K562 (cell line): ENCODE measurements at regions not wholly inside any gene's neighbourhood (a gene's known extent, or its start where the extent isn't known, plus 50 kb on each side); places are given as distances from the start of the nearest gene placed in this dataset.

ENCODE experiments used
- ATAC-seq: fragments of 200-7000 bp; cut with Tn5 transposase; 3 replicates; pipeline ENCODE4 v1.9.1; 2020; ENCODE audit warnings: moderate library complexity
- BruUV-seq: library from RNA; stranded (reverse); fragments of 400-500 nt; replicated peaks from 2 replicates; lab custom pipeline; 2021; lab: Mats Ljungman, UMichigan
- CTCF ChIA-PET: fragments of 300-600 bp; formaldehyde crosslinking; extraction: SDS; loops from one replicate; lab custom pipeline; 2021; ENCODE audit warnings: low intra/inter-chr PET ratio; lab: Yijun Ruan, JAX
- POLR2A ChIA-PET: fragments of 300-600, 350-650 bp; sonication (Branson Sonifier 250); formaldehyde crosslinking; extraction: SDS; loops from one replicate; lab custom pipeline; 2021; ENCODE audit warnings: antibody characterized with exemption, inconsistent platforms; lab: Yijun Ruan, JAX
- DNase-seq, 4 experiments: peaks; one replicate each; pipeline versions ENCODE4 v3.0.0 to v3.0.0-alpha.2; 2011 to 2018; ENCODE audit warnings: low spot score in 3 of 4, mixed read lengths in 3 of 4; ENCODE audit errors: extremely low read depth in 1 of 4
- FAIRE-seq: peaks from 2 replicates; lab custom pipeline; 2011; peaks lifted over from hg19 to GRCh38; lab: Jason Lieb, UNC
- H2AFZ ChIP-seq: 2 replicates; pipeline ENCODE4 v1.6.0; 2011; ENCODE audit warnings: low read depth, low read length, control low read depth, inconsistent platforms
- H3K27ac ChIP-seq: fragments of 200-600 bp; 3 replicates; pipeline ENCODE4 v1.8.0; 2011; ENCODE audit warnings: low read depth, mild to moderate bottlenecking, control low read depth, inconsistent platforms, low read length, moderate library complexity, mixed read lengths; ENCODE audit errors: extremely low read depth
- H3K27me3 ChIP-seq, 2 experiments: fragments of 300-600 bp in 1 of 2; 2 replicates in 1 of 2; 3 replicates in 1 of 2; pipeline versions ENCODE4 v1.6.0 to v1.8.0; 2011; ENCODE audit warnings: inconsistent platforms in 2 of 2, low read length in 2 of 2, mild to moderate bottlenecking in 1 of 2, mixed read lengths in 1 of 2, moderate library complexity in 1 of 2; ENCODE audit not compliant: control insufficient read depth in 2 of 2, insufficient read depth in 2 of 2
- H3K36me3 ChIP-seq: fragments of 300-600 bp; 3 replicates; pipeline ENCODE4 v1.8.0; 2011; ENCODE audit warnings: mild to moderate bottlenecking, low read length, inconsistent platforms; ENCODE audit not compliant: control insufficient read depth, insufficient read depth
- H3K4me1 ChIP-seq, 2 experiments: fragments of 200-600 bp in 1 of 2; replicated peaks in 1 of 2; 2 replicates in 1 of 2; 3 replicates in 1 of 2; pipeline versions ENCODE4 v1.5.1 to v1.8.0; 2011; ENCODE audit warnings: inconsistent platforms in 2 of 2, low read length in 2 of 2, mild to moderate bottlenecking in 1 of 2, mixed read lengths in 1 of 2, moderate library complexity in 1 of 2; ENCODE audit not compliant: control insufficient read depth in 2 of 2, insufficient read depth in 2 of 2
- H3K4me2 ChIP-seq: 2 replicates; pipeline ENCODE4 v1.6.1; 2011; ENCODE audit warnings: low read length, control low read depth, inconsistent platforms, mixed read lengths; ENCODE audit not compliant: insufficient read depth
- H3K4me3 ChIP-seq: fragments of 200-600 bp; sonication (generic), shearing (Covaris generic); 2 replicates; pipeline ENCODE4 v1.5.1; 2016; ENCODE audit warnings: control low read depth, inconsistent platforms
- H3K79me2 ChIP-seq: fragments of 200-600 bp; 3 replicates; pipeline ENCODE4 v1.8.0; 2011; ENCODE audit warnings: low read length, inconsistent platforms; ENCODE audit not compliant: control insufficient read depth, insufficient read depth
- H3K9ac ChIP-seq, 2 experiments: 2 replicates each; pipeline versions ENCODE4 v1.6.0 to v1.6.1; 2011; ENCODE audit warnings: low read depth in 2 of 2, low read length in 2 of 2, control low read depth in 1 of 2, inconsistent platforms in 1 of 2, mild to moderate bottlenecking in 1 of 2, mixed read lengths in 1 of 2; ENCODE audit not compliant: insufficient read depth in 1 of 2
- H3K9me1 ChIP-seq: one replicate; pipeline ENCODE4 v1.6.0; 2011; ENCODE audit warnings: inconsistent platforms, mild to moderate bottlenecking, low read length, moderate library complexity; ENCODE audit not compliant: control insufficient read depth, insufficient read depth
- H3K9me3 ChIP-seq: replicated peaks from 2 replicates; pipeline ENCODE4 v1.5.1; 2011; ENCODE audit warnings: low read depth, low read length, inconsistent platforms; ENCODE audit not compliant: control insufficient read depth, insufficient read depth
- H4K20me1 ChIP-seq: replicated peaks from 2 replicates; pipeline ENCODE4 v1.6.1; 2011; ENCODE audit warnings: low read length, inconsistent platforms, mixed read lengths; ENCODE audit not compliant: control insufficient read depth, insufficient read depth
- CTCFL ChIP-seq: IDR thresholded peaks from 2 replicates; pipeline ENCODE4 v1.6.1; 2011; ENCODE audit warnings: borderline replicate concordance, low read depth, mild to moderate bottlenecking, moderate library complexity, low read length; ENCODE audit not compliant: insufficient read depth, poor library complexity, severe bottlenecking
- CXXC5 ChIP-seq: fragments of 250-450 bp; sonication (Bioruptor Pico); IDR thresholded peaks from 2 replicates; pipeline ENCODE4 v1.8.0; 2022; ENCODE audit warnings: inconsistent platforms, mild to moderate bottlenecking, moderate library complexity
- DEAF1 ChIP-seq: fragments of 450-650 bp; formaldehyde crosslinking; IDR thresholded peaks from 2 replicates; pipeline ENCODE4 v1.4.0; 2020; ENCODE audit warnings: mild to moderate bottlenecking, moderate library complexity
- GATA2 ChIP-seq: sonication (generic); formaldehyde crosslinking; IDR thresholded peaks from 2 replicates; pipeline ENCODE4 v1.4.0; 2020; ENCODE audit warnings: mild to moderate bottlenecking, missing genetic modification reagents
- HEY1 ChIP-seq: fragments of 250-450 bp; sonication (Bioruptor Pico); IDR thresholded peaks from 2 replicates; pipeline ENCODE4 v1.5.0; 2020; ENCODE audit warnings: mild to moderate bottlenecking, moderate library complexity, borderline replicate concordance
- NR0B1 ChIP-seq: fragments of 450-650 bp; IDR thresholded peaks from one replicate; pipeline ENCODE4 v1.6.1; 2018; ENCODE audit warnings: mild to moderate bottlenecking, moderate library complexity; ENCODE audit not compliant: partially characterized antibody
- NRF1 ChIP-seq, 2 experiments: fragments of 450-650 bp; IDR thresholded peaks in 1 of 2; conservative IDR thresholded peaks in 1 of 2; 2 replicates each; pipeline ENCODE4 v1.6.1; 2014; ENCODE audit warnings: mild to moderate bottlenecking in 2 of 2
- THRAP3 ChIP-seq: fragments of 450-650 bp; IDR thresholded peaks from 2 replicates; pipeline ENCODE4 v1.6.1; 2016; ENCODE audit warnings: mild to moderate bottlenecking, inconsistent platforms, borderline replicate concordance
- U2AF2 ChIP-seq: fragments of 200-400 bp; formaldehyde crosslinking; optimal IDR thresholded peaks from 2 replicates; pipeline ENCODE3; 2017; ENCODE audit warnings: low read depth, mild to moderate bottlenecking, low read length
- UBTF ChIP-seq, 2 experiments: IDR thresholded peaks; 2 replicates each; pipeline ENCODE4 v1.6.1; 2012; ENCODE audit warnings: improper control_type of control experiment in 2 of 2, low read depth in 2 of 2, low read length in 2 of 2, borderline replicate concordance in 1 of 2
- YBX1 ChIP-seq: fragments of 450-650 bp; IDR thresholded peaks from 2 replicates; pipeline ENCODE4 v1.7.1; 2016; ENCODE audit warnings: mild to moderate bottlenecking
- ZNF3 ChIP-seq: fragments of 250-450 bp; sonication (Bioruptor Pico); IDR thresholded peaks from 2 replicates; pipeline ENCODE4 v1.5.0; 2021; ENCODE audit warnings: mild to moderate bottlenecking, moderate library complexity
- ZNF644 ChIP-seq: fragments of 200-800 bp; sonication (Bioruptor generic); IDR thresholded peaks from 2 replicates; pipeline ENCODE4 v1.6.1; 2016; ENCODE audit warnings: low read depth, missing genetic modification characterization, missing compliant biosample characterization
- ZNF695 ChIP-seq: fragments of 450-650 bp; formaldehyde crosslinking; IDR thresholded peaks from 2 replicates; pipeline ENCODE4 v1.4.0; 2020; ENCODE audit warnings: mild to moderate bottlenecking, moderate library complexity
- WGBS: fragments of 100-300 bp; shearing (Covaris generic); methylation state at CpG from one replicate; pipeline ENCODE4 v1.1.6; 2016; ENCODE audit warnings: low coverage, mixed read lengths; ENCODE audit not compliant: insufficient coverage; ENCODE audit errors: missing lambda C conversion rate; 5-methylcytosine and 5-hydroxymethylcytosine counted together
- in situ Hi-C: fragments of 300-500 bp; cut with MboI; formaldehyde crosslinking; loops from 4 replicates; pipeline ENCODE4 v1.15.0; 2018; ENCODE audit warnings: inconsistent platforms, mixed read lengths
- intact Hi-C: fragments of 100-400 bp; cut with micrococcal nuclease; formaldehyde crosslinking; loops from 2 replicates; pipeline ENCODE4 v1.14.2; 2022

- TF ChIP-seq U2AF2 (no peak), NR0B1 (no peak), ZNF644 (no peak), NRF1 (conservative IDR thresholded peaks at IDR 0.05 in 1 of 2, IDR thresholded peaks at IDR 0.05 in 1 of 2) (no peak), THRAP3 (no peak)
Observed at GRCh38 chr5:124869426-124870033, 123.1 kb upstream of the ZNF608 start (continued).

- 10% methylated on average over 2 of the region's 2 CpGs for WGBS
- POLR2A ChIA-PET, result no interaction called here
- FAIRE-seq, result no peak
Observed at GRCh38 chr5:124870070-124870469, 123.6 kb upstream of the ZNF608 start.

More at GRCh38 chr5:124870070-124870469, 123.6 kb upstream of the ZNF608 start:
- Histone ChIP-seq H3K4me2 (no peak overlapping the region), H3K9ac (no peak overlapping the region), H3K4me1 (no peaks in the 10 kb centered on the region), H3K27ac (no peak overlapping the region), H4K20me1 (no peaks in the 10 kb centered on the region), H3K9me3 (no peaks in the 10 kb centered on the region), H3K4me3 (no peak overlapping the region), H2AFZ (no peak overlapping the region), H3K27me3 (no peaks in the 10 kb centered on the region)
- ATAC-seq, result no peak
- BruUV-seq, result no TSS peak
- intact Hi-C loops, result no loop called here
- TF ChIP-seq ZNF3 (CRISPR knock-in tag) (no peak), YBX1 (no peak), DEAF1 (CRISPR knock-in tag) (no peak), GATA2 (CRISPR knock-in tag) (no peak), HEY1 (CRISPR knock-in tag) (no peak), CXXC5 (CRISPR knock-in tag) (no peak), UBTF (IDR thresholded peaks at IDR 0.05; ENCODE audit: borderline replicate concordance in 1 of 2, low read depth in 2 of 2, low read length in 2 of 2) (no peak), ZNF695 (no peak), CTCFL (no peak)
- TF ChIP-seq, all 486 proteins: peak for 0
- Histone ChIP-seq H3K9me1 (no peaks in the 10 kb centered on the region), H3K79me2 (no peaks in the 10 kb centered on the region), H3K36me3 (no peaks in the 10 kb centered on the region)
- in situ Hi-C loops, result no loop called here
- no peak for DNase-seq
- CTCF ChIA-PET, result no interaction called here
